GM19239 (cell line): ENCODE measurements at regions not wholly inside any gene's neighbourhood (a gene's known extent, or its start where the extent isn't known, plus 50 kb on each side); places are given as distances from the start of the nearest gene placed in this dataset.
"Not testable (repeated sequence)": the region's sequence is repeated elsewhere in the genome, so short reads cannot be mapped to it uniquely, and the experiment has no call there.

Experiments
- DNase-seq: peaks from one replicate; pipeline ENCODE4 v3.0.0; 2011; ENCODE audit warnings: low spot score; ENCODE audit not compliant: insufficient read length
- FAIRE-seq: peaks from 2 replicates; lab custom pipeline; 2011; peaks lifted over from hg19 to GRCh38; lab: Jason Lieb, UNC

DNA sequence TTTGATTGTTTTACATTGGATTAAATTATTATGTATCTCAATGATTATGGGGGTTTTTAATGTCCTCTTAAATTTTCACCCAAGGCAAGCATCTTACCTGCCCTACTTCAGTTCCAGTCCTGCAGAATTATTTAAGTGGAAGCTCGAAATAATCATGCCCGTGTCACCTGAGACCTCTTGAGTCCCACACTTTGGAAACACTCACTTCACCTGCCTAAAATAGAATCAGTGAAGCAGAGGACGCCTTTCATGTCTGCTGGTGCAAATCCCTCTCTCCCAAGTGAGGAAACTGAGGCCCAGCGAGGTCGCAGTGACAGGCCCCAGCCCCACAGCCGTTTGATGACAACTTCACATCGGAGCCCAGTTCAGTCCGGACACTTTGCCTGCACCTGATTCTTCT, 284.6 kb downstream of the C16orf95 start:
- FAIRE-seq = no peak
- DNase-seq = no peak

DNA sequence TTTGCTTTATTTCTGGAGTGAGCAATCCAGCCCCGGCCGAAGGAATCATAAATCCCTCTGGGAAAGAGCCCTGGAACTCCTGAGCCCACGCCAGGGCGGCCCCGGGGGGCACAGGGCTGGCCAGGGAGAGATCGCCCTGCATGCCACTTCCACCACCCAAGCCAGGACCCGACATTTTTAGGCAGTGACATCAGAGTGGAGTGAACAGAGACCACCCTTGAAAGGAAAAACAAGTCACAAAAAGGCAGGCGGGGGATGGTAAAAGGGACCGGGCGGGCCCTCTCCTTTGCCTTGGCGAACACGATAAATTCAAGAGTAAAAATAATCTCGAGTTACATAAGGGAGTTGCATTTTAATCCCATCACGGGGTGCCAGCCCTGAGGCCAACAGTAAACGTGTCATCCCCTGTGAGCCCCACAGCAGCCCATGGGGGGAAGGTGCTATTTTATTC, 284.1 kb downstream of the C16orf95 start:
- no peak for DNase-seq
- FAIRE-seq = no peak

- DNase-seq (no peak), FAIRE-seq (no peak)
Observed at GRCh38 chr16:87033541-87034300, 283.5 kb downstream of the C16orf95 start.

DNA sequence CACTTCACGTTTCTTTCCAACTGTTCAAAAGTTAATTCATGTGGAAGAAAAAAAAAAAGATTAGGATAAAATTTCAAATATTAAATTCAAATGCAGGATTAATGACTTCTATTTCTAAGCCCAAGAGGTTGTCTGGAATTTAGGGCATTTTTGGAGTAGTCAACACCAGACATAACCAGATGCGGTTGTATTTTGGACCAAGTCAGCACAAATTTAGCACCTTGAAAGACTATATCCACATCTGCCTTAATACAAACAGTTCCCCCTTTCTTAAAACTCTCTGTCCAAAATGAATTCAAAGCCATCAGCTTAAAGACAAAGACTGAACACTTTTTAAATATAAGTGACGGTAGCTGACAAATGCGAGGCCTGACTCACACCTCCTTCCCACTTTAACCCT, 282.9 kb downstream of the C16orf95 start:
- no peak for FAIRE-seq

GRCh38 chr16:87035053-87035452, 282.1 kb downstream of the C16orf95 start:
- DNase-seq (no peak), FAIRE-seq (no peak)

More for the DNA sequence above, 282.9 kb downstream of the C16orf95 start:
- DNase-seq = no peak

DNA sequence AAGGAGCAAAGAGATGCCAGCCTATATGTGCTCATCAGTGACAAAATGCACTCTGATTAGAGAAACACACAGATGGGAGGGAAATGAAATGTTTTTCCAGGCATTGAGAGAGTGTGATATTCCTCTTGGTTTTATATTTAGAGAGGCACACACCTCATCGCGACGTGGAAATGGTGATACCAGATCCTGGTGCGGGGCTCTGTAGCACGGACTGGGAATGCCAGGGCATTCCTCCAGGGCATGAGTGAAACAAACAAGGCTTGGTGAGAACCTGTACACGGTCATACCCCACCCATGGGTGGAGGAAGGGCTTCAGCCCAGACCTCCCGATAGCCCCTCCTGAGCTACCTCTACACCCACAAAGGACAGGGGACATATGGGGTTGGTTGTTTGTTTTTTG, 280.2 kb downstream of the C16orf95 start:
- FAIRE-seq = no peak
- DNase-seq = no peak

- not testable (repeated sequence) for FAIRE-seq, DNase-seq
Observed at GRCh38 chr16:87038528-87038927, 278.7 kb downstream of the C16orf95 start.

DNA sequence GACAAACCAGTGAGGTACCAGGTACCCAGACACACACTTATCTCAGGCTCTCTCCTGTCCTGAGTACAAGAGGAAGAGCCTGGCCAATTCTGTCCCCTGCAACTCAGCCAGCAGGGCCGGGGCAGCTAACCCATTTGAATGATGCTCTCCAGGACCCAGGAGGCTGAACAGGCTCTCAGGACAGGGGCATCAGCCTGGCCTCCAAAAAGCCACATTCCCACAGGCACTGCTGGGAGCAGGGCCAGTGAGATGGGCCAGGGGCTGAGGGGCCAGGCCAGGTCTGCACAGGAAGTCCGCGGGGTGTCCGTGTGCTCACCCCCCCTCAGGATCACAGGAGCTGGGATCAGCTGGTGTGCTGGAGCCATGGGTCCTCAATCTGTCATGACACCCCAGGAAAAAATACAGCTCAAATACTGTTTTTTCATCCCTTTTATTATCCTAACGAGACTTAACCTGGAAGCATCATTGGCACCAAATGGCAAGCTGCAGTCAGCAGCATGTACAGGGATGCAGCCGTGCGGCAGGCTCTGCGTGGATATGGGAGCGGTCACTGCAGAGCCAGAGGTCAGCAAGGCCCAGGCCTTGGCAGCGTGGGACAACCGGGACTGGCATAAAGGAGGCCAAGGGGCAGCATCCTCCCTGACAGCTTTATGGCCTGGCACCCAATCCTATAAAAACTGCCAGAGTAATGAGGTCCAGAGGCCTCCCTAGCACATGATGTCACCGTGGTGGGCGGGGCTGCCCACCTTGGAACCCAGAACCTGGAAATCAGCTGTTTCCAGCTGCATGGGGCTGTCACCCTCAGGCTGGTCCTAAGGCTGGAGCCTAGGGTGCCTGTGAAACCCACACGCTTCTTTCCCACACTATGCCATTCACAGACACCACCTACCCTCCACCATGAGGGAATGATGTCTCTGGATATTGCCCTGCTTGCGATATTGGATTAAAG, 276.7 kb downstream of the C16orf95 start:
- DNase-seq (no peak), FAIRE-seq (no peak)

DNA sequence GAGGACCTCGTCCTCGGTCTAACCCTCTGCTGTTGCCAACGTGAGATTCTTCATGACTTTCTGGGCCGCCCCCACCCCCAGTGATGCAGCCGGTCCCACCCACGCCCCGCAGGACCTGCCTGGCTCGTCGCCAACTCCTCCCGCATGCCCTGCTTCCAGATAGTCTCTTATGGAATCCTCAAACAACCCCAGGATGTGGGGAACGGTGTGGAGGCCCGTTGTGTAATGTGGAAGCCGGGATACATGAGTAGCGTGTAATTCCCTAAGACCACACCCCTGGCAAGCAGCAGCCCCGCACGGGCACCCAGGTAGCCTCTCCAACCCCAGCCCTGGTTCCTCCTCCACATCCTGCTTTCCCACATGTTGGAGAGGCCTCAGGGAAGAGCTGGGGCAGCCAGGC, 275.9 kb downstream of the C16orf95 start:
- DNase-seq (no peak), FAIRE-seq (no peak)

- DNase-seq = no peak
- no peak for FAIRE-seq
Observed at GRCh38 chr16:87042551-87043230, 274.5 kb downstream of the C16orf95 start.

DNA sequence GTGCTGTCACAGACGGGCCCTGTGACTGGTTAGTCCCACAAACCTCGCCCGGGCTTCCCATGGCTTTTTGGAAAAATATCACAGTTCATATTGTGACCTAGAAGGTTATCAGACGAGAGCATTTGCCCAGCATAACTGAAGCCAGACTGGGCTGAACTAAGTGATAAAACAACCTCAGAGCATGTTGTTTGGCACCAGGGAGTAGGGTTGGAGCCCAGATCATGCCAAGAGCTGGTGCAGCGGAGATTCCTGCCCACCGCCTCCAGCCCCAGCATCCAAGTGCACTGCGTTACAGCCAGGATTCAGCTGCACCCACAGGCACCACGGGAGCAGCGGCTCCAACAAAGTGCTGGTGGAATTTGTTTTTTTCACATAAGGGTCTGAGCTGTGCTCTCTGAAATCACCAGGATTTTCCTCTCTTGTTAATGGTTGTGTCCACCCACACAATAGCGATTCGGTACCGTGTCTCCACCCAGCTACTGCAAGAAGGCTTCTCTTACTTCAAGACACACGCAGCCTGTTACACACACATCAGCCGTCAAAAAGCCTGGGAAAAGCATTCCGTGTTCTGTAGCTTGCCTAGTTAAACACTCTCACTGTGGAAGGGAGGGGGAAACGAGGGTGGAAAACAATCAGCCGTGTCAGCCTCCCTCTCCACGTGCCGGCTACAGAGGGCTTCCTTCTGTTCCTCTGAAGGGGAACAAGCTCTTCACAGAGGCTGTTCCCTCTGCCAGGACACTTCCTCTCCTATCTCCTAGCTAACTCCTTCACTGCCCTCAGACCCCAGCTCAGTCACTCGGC, 273.8 kb downstream of the C16orf95 start:
- DNase-seq = no peak

DNA sequence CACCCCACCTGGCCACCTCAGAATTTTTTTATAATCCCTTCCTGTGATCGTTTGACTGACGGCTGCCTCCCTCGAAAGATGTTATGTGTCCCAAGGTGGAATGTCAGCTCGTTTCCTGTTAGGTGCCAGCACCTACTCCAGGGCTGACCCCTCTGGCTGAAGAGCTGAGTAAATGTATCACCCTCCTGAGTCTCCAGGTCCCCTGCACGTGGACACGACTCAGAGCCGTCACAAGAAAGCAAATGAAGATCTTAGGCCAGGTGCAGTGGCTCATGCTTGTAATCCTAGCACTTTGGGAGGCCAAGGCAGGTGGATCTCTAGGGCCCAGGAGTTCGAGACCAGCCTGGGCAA, 273.2 kb downstream of the C16orf95 start:
- DNase-seq (no peak), FAIRE-seq (no peak)

More for the DNA sequence above, 273.8 kb downstream of the C16orf95 start:
- FAIRE-seq = no peak

DNA sequence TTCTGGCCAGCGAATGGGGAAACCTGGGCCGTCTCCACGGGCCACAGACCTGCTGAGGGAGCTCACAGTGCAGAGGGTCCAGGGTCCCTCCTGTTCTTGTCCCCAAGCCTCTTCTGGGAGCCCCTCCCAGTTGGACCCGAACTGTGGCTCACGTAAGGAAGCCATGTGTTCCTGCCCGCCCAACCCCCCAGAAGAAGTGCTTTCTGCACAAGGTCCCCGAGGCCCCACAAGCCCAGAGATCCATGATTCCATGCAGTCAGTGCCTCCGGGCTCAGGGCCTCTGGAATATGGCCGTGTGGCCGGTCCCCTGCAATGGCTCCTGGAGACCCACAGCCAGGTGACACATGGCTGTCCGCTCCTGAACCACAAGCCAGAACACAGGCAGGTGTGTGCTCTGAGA, 272.4 kb downstream of the C16orf95 start:
- DNase-seq (no peak), FAIRE-seq (no peak)

- FAIRE-seq = no peak
- DNase-seq = no peak
Observed at GRCh38 chr16:87045466-87046216, 271.6 kb downstream of the C16orf95 start.

- DNase-seq = no peak
- FAIRE-seq = no peak
Observed at GRCh38 chr16:87046235-87046634, 271.0 kb downstream of the C16orf95 start.

DNA sequence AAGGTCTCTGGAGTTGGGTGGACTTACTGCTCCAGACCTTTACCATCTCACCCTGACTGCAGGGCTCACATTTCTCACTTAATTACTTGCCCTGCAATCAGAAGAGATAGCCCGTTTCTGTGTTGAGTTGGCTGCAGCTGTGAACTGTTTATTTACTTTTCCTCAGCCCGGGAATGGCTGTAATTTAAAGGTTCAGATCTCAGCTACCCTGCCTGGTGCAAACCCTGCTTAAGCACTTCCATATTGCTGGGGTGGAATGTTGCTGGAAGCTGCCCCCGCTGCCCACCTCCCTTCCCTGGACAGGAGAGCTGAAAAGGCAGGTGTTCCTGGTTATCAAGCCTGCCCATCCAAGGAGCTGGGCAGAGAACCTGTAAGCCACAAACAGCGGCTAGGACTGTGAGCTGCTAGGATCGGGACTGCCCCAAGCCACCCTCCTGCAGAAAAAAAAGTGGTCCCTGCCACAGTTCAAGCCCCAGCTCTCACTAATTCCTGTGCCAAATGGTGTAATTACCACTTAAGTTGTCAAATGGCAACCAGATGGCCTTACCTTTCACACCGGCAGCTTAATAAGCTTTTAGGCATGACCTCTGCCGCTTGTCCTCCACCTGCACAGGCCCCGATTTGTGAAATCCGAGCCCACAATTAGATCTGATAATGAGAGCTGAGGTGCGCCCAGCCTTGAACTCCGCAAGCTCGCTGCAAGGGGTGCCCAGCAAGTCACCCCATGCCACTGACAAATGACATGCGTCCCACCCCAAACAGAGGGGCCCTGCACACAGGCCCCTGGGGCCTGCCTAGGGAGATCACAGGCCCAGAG, 269.8 kb downstream of the C16orf95 start:
- FAIRE-seq (no peak), DNase-seq (no peak)

GRCh38 chr16:87048038-87048729, 269.0 kb downstream of the C16orf95 start:
- FAIRE-seq = no peak
- DNase-seq = no peak

DNA sequence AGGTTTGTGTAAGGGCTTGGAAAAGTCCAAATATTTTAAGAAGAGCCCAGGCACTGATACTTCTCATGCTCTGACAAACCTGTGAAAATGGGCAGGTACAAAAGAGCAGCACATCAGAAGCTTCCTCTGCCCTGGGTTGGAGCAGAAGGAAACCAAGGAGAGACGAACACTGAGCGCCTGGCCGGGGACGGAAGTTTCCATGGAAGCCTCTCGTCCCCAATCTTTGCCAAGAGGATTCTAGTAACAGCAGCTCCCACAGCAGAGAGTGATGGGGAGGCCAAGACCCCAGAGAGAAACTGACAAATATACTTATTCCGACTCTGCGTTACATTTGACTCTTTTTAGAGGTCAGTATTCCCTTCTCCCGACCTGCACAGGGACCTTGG, 268.5 kb downstream of the C16orf95 start:
- FAIRE-seq (no peak), DNase-seq (no peak)
